MCF 10A (cell line): ENCODE measurements at regions not wholly inside any gene's neighbourhood (a gene's known extent, or its start where the extent isn't known, plus 50 kb on each side); places are given as distances from the start of the nearest gene placed in this dataset.

Experiments
- BruUV-seq: library from RNA; stranded (reverse); fragments of 400-500 nt; replicated peaks from 2 replicates; lab custom pipeline; 2021; lab: Mats Ljungman, UMichigan
- CTCF ChIA-PET: fragments of 300-600 bp; sonication (Branson Sonifier 250); formaldehyde crosslinking; extraction: SDS; loops from one replicate; lab custom pipeline; 2021; ENCODE audit warnings: antibody characterized with exemption, inconsistent platforms; lab: Yijun Ruan, JAX
- POLR2A ChIA-PET: fragments of 300-600, 350-650 bp; sonication (Branson Sonifier 250); formaldehyde crosslinking; extraction: SDS; loops from one replicate; lab custom pipeline; 2020; ENCODE audit warnings: antibody characterized with exemption, inconsistent platforms; lab: Yijun Ruan, JAX
- DNase-seq: peaks from one replicate; pipeline ENCODE4 v3.0.0-alpha.2; 2018; ENCODE audit not compliant: unreplicated experiment
- H3K27ac Mint-ChIP-seq: one replicate; pipeline ENCODE4 v1.8.0; 2022; ENCODE audit warnings: mild to moderate bottlenecking, low read depth, mixed read lengths; ENCODE audit not compliant: unreplicated experiment
- H3K27me3 Mint-ChIP-seq: one replicate; pipeline ENCODE4 v1.8.0; 2022; ENCODE audit warnings: mixed read lengths; ENCODE audit not compliant: insufficient read depth, unreplicated experiment
- H3K36me3 Mint-ChIP-seq: one replicate; pipeline ENCODE4 v1.8.0; 2022; ENCODE audit warnings: mild to moderate bottlenecking, moderate library complexity, mixed read lengths; ENCODE audit not compliant: insufficient read depth, unreplicated experiment
- H3K4me1 Mint-ChIP-seq: one replicate; pipeline ENCODE4 v1.8.0; 2022; ENCODE audit warnings: mixed read lengths; ENCODE audit not compliant: insufficient read depth, unreplicated experiment
- H3K4me3 Mint-ChIP-seq: one replicate; pipeline ENCODE4 v1.8.0; 2022; ENCODE audit warnings: mild to moderate bottlenecking, moderate library complexity, mixed read lengths; ENCODE audit not compliant: unreplicated experiment
- H3K9me3 Mint-ChIP-seq: one replicate; pipeline ENCODE4 v1.8.0; 2022; ENCODE audit warnings: mixed read lengths; ENCODE audit not compliant: unreplicated experiment
- intact Hi-C: fragments of 100-400 bp; cut with micrococcal nuclease; formaldehyde crosslinking; loops from 2 replicates; pipeline ENCODE4 v1.14.1; 2022
- TF ChIP-seq, protein P1 (sequence below): fragments of 200-600 bp; IDR thresholded peaks from one replicate; pipeline ENCODE4 v1.8.0; 2022; ENCODE audit warnings: antibody characterized with exemption, mild to moderate bottlenecking; ENCODE audit not compliant: unreplicated experiment

GRCh38 chr18:67359873-67360838 lies 156.4 kb downstream of the DSEL start:
- H3K36me3 Mint-ChIP-seq, result no peaks in the 10 kb centered on the region
- CTCF ChIA-PET, result interaction anchor here (0.6 to 0.8 kb wide), 2 partner anchors 22 to 80 kb away, joined by 3 to 4 read pairs; no protein-coding TSS in a partner anchor
- DNase-seq, result peak; percentile 90
- peak overlapping the region; percentile 94 for H3K27ac Mint-ChIP-seq
- peaks cover 16% of the 10 kb centered on the region for H3K4me1 Mint-ChIP-seq
- no peaks in the 10 kb centered on the region for H3K27me3 Mint-ChIP-seq
- TF ChIP-seq, protein P1, sequence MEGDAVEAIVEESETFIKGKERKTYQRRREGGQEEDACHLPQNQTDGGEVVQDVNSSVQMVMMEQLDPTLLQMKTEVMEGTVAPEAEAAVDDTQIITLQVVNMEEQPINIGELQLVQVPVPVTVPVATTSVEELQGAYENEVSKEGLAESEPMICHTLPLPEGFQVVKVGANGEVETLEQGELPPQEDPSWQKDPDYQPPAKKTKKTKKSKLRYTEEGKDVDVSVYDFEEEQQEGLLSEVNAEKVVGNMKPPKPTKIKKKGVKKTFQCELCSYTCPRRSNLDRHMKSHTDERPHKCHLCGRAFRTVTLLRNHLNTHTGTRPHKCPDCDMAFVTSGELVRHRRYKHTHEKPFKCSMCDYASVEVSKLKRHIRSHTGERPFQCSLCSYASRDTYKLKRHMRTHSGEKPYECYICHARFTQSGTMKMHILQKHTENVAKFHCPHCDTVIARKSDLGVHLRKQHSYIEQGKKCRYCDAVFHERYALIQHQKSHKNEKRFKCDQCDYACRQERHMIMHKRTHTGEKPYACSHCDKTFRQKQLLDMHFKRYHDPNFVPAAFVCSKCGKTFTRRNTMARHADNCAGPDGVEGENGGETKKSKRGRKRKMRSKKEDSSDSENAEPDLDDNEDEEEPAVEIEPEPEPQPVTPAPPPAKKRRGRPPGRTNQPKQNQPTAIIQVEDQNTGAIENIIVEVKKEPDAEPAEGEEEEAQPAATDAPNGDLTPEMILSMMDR, result no peak
- H3K9me3 Mint-ChIP-seq, result no peaks in the 10 kb centered on the region
- peak overlapping the region; percentile 68 for H3K4me3 Mint-ChIP-seq
- POLR2A ChIA-PET, result interaction anchor here (0.6 kb wide), 1 partner anchor 41 kb away, joined by 3 read pairs; no protein-coding TSS in a partner anchor
- no TSS peak for BruUV-seq
- intact Hi-C loops, result no loop called here

- Mint-ChIP-seq H3K4me3 (no peak overlapping the region), H3K4me1 (peaks cover 16% of the 10 kb centered on the region), H3K27ac (peak overlapping the region; percentile 94), H3K9me3 (no peaks in the 10 kb centered on the region), H3K27me3 (no peaks in the 10 kb centered on the region), H3K36me3 (no peaks in the 10 kb centered on the region)
- BruUV-seq, result no TSS peak
- TF ChIP-seq, protein P1, result no peak
- POLR2A ChIA-PET, result no interaction called here
- intact Hi-C loops, result no loop called here
- CTCF ChIA-PET, result interaction anchor here (0.7 kb wide), 1 partner anchor 1244 kb away, joined by 3 read pairs; no protein-coding TSS in a partner anchor
- no peak for DNase-seq
Measured at GRCh38 chr18:67358947-67359346, 157.6 kb downstream of the DSEL start.

GRCh38 chr18:67354692-67355091 lies 161.8 kb downstream of the DSEL start:
- TF ChIP-seq, protein P1, result no peak
- no peaks in the 10 kb centered on the region for H3K36me3 Mint-ChIP-seq
- POLR2A ChIA-PET, result no interaction called here
- no TSS peak for BruUV-seq
- H3K9me3 Mint-ChIP-seq, result no peaks in the 10 kb centered on the region
- no peaks in the 10 kb centered on the region for H3K27me3 Mint-ChIP-seq
- CTCF ChIA-PET, result no interaction called here
- no peak overlapping the region for H3K4me3 Mint-ChIP-seq
- intact Hi-C loops, result no loop called here
- peaks cover 5% of the 10 kb centered on the region for H3K4me1 Mint-ChIP-seq
- no peak for DNase-seq
- no peak overlapping the region for H3K27ac Mint-ChIP-seq

DNA sequence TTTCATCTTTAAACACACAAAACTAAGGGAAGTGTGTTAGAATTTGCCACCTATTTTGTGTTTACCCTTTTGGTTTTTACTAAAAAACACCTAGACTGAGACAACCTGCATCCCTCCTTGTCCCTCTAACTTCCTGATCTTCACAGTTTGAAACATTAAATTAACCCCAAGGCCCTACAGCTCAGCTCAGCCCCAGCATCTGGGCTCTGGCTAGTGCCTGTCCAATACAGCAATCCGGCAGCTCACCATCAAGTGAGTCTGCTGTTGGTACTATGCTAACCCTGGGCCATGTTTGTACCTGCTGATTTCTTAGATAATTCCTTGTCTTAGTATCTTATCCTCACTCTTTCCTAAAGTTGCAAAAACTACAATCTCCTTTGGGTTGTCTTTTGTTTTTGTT lies 162.4 kb downstream of the DSEL start:
- intact Hi-C loops, result no loop called here
- TF ChIP-seq, protein P1, result no peak
- ChIA-PET CTCF (no interaction called here), POLR2A (no interaction called here)
- H3K27ac Mint-ChIP-seq, result no peak overlapping the region
- BruUV-seq, result no TSS peak
- H3K4me3 Mint-ChIP-seq, result no peak overlapping the region
- no peaks in the 10 kb centered on the region for H3K36me3 Mint-ChIP-seq
- DNase-seq, result no peak
- H3K27me3 Mint-ChIP-seq, result no peaks in the 10 kb centered on the region
- no peaks in the 10 kb centered on the region for H3K9me3 Mint-ChIP-seq
- H3K4me1 Mint-ChIP-seq, result no peaks in the 10 kb centered on the region
